ENCODE measurements at regions not wholly inside any gene's neighbourhood (a gene's known extent, or its start where the extent isn't known, plus 50 kb on each side); places are given as distances from the start of the nearest gene placed in this dataset.

DNA sequence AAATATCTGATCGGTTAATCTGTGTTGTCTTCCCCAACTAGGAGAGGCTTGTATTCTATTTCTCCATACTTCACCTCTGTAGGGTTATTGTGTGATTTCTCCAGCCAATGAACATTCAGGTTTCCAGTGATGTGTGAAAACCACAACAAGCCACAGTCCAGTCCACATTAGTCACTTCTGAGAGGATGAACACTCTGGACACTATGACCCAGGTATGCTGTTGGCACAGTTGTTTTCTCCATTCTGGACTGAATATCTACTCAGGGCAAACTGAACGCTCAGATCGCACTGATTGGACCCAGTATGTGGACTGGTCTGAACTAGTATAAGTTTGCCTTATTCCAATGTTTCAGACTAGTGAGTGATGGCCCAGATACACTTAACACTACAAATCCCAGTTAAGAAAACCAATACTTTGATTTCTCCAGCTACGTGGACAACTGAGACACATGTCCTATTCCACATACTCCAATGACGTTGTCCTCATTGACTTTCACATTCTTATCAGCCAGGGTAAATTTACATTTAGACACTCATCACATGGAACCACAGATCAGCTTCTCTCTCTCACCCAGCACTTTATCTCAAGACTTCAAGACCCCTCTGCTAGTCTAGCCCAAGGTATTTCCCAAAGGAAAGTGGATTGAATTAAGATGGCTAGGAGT lies 587.4 kb upstream of the SGO1 start:
- CTCF ChIA-PET, result interaction anchor here (1.1 kb wide), 1 partner anchor 22 kb away, joined by 3 read pairs; no protein-coding TSS in a partner anchor
- POLR2A ChIA-PET, result no interaction called here
- TF ChIP-seq, protein P1, sequence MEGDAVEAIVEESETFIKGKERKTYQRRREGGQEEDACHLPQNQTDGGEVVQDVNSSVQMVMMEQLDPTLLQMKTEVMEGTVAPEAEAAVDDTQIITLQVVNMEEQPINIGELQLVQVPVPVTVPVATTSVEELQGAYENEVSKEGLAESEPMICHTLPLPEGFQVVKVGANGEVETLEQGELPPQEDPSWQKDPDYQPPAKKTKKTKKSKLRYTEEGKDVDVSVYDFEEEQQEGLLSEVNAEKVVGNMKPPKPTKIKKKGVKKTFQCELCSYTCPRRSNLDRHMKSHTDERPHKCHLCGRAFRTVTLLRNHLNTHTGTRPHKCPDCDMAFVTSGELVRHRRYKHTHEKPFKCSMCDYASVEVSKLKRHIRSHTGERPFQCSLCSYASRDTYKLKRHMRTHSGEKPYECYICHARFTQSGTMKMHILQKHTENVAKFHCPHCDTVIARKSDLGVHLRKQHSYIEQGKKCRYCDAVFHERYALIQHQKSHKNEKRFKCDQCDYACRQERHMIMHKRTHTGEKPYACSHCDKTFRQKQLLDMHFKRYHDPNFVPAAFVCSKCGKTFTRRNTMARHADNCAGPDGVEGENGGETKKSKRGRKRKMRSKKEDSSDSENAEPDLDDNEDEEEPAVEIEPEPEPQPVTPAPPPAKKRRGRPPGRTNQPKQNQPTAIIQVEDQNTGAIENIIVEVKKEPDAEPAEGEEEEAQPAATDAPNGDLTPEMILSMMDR (IDR thresholded peaks at IDR 0.05; ENCODE audit: control extremely low read depth, extremely low read depth, low read depth, missing control alignments), result no peak
- no peak for DNase-seq (ENCODE audit: extremely low spot score)

DNA sequence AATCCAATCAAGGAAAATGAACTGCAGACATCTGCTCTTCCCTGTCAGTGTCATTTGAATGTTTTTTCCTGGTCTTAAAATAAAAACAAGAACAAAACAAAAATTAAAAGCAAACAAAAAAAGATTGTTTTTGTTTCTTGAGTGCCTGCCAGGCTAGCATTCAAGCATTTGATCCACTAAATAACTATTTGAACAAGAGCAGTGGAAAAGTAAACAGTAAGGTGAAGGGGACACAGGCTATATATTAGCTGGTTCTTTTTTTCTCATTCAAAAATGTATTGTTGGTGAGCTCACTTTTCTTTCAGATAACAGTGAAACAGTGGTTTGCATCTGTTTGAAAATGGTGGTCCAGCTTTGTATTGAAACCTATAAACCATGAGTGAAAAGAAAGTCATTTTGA lies 586.9 kb upstream of the SGO1 start:
- no peak for DNase-seq (ENCODE audit: extremely low spot score)
- ChIA-PET CTCF (interaction anchor here (1.1 to 1.2 kb wide), 2 partner anchors 11 to 21 kb away, joined by 3 to 4 read pairs; no protein-coding TSS in a partner anchor), POLR2A (no interaction called here)
- TF ChIP-seq, protein P1 (IDR thresholded peaks at IDR 0.05; ENCODE audit: control extremely low read depth, extremely low read depth, low read depth, missing control alignments), result no peak

DNA sequence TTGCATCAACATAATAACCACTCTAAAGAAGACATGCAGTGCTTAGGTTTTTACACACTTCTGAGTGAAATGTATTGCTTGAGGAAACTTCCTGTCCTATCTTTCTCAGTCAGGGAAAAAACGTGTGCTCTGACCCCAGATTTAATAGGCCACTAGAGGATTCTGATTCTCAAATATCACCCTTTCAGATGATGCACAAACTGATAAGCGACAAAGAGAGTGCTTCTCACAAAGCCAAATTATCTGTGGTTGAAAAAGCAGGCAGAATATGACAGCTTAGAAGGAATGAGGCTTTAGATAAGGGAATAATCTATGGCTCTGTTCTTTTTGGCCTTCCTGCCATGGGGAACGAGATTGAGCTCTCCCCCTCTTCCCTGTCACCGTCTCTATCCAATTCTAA lies 583.4 kb upstream of the SGO1 start:
- TF ChIP-seq, protein P1 (IDR thresholded peaks at IDR 0.05; ENCODE audit: control extremely low read depth, extremely low read depth, low read depth, missing control alignments), result no peak
- POLR2A ChIA-PET, result no interaction called here
- DNase-seq (ENCODE audit: extremely low spot score), result no peak

DNA sequence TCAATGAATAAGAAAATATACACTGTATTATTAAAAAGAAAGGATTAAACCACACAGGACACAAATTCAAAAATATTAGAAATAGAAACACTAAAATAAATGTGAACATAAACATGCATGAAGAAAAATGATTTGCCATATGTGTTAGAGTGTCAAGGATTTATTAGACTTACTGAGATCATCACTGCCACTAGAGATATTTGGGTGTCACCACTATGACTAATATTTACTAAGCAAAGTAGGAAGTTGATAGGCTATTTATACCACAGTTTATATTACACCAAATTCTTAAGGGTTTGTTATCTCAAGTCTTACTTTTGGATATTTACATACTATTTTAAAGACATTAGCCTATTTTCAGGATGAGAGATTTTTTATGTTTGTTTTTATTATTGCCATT lies 575.0 kb upstream of the SGO1 start:
- ChIA-PET CTCF (no interaction called here), POLR2A (no interaction called here)
- TF ChIP-seq, protein P1 (IDR thresholded peaks at IDR 0.05; ENCODE audit: control extremely low read depth, extremely low read depth, low read depth, missing control alignments), result no peak
- no peak for DNase-seq (ENCODE audit: extremely low spot score)

More for the DNA sequence above, 583.4 kb upstream of the SGO1 start:
- CTCF ChIA-PET, result no interaction called here

DNA sequence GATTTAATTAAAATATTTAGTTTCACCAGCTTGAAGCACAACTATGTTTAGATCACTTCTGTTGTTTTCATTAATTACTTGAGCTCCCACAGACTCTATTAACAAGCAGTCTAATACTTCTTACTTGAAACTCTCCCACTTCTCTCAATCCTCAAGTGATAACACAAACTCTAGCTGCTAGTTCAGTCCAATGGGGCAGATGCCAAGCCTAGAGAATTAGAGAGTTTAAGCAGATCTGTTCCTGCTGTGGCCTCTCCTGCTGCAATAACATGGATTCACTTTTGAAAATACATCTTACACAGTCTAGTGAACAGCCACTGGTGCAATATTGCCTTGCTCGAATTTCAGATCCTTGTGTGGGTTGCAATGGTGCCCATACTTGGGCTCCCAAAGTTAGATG lies 566.4 kb upstream of the SGO1 start:
- CTCF ChIA-PET, result interaction anchor here (0.8 kb wide), 1 partner anchor 10 kb away, joined by 3 read pairs; no protein-coding TSS in a partner anchor
- POLR2A ChIA-PET, result no interaction called here
- TF ChIP-seq, protein P1 (IDR thresholded peaks at IDR 0.05; ENCODE audit: control extremely low read depth, extremely low read depth, low read depth, missing control alignments), result no peak
- DNase-seq (ENCODE audit: extremely low spot score), result no peak

DNA sequence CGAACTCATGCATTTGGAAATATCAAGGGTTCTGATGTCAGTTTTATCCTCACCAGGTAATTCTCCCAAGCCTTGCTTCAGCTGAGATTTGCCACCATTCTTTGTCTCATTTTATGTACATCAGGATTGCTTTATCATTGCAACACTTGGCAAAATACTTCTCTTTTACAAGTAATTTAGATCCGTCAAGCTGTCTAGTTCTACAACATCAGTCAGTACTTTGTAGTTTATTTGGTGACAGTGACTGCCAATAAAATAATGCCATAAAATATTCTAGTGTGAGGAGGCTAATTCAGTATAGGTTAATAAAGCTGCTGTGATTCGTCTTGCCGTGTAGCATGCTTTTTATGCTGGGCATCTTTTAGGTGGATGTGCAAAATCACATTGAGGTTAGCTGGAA lies 565.3 kb upstream of the SGO1 start:
- POLR2A ChIA-PET, result no interaction called here
- no peak for DNase-seq (ENCODE audit: extremely low spot score)
- CTCF ChIA-PET, result interaction anchor here (1.0 to 1.7 kb wide), 2 partner anchors 10 to 22 kb away, joined by 3 read pairs; no protein-coding TSS in a partner anchor
- TF ChIP-seq, protein P1 (IDR thresholded peaks at IDR 0.05; ENCODE audit: control extremely low read depth, extremely low read depth, low read depth, missing control alignments), result no peak

Measured in GM10248 (cell line).